Right renal cortex interstitium (tissue), 3 donors: ENCODE measurements at regions not wholly inside any gene's neighbourhood (a gene's known extent, or its start where the extent isn't known, plus 50 kb on each side); places are given as distances from the start of the nearest gene placed in this dataset.
"Not testable (repeated sequence)": the region's sequence is repeated elsewhere in the genome, so short reads cannot be mapped to it uniquely, and the experiment has no call there.

Experiments
- DNase-seq, 3 donors: peaks; one replicate each; pipeline ENCODE4 v3.0.0-alpha.2; 2013; ENCODE audit warnings: low read depth in 3 of 3, low spot score in 2 of 3

DNA sequence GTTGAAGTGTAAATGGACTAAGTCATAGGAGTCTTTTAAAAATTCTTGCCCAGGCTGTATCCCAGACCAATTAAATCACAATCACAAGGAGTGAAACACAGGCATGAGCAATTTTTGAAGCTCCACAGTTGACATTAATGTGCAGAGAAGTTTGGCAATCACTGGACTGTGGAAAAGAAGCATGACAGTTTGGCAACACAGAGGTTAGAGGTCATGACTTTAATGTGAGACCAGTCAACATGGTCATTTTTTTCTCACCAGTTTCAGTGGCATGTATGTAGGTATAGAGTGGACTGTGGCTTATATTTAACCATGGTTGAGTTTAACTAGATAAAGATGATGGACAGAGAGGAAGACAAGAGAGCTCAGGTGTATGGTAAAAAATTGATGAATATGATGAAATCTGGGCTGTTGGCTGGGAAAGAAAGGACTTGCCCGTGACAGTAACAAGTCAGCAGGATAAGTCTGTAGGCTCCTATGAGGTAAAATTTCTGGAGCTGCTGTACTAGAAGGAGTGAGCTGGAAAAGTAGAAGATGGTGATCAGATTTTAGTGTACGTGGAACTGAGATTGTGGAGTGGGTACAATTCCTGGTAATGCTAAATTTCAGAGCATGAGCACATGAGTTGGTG lies 432.2 kb upstream of the GHITM start:
- no peak for DNase-seq

DNA sequence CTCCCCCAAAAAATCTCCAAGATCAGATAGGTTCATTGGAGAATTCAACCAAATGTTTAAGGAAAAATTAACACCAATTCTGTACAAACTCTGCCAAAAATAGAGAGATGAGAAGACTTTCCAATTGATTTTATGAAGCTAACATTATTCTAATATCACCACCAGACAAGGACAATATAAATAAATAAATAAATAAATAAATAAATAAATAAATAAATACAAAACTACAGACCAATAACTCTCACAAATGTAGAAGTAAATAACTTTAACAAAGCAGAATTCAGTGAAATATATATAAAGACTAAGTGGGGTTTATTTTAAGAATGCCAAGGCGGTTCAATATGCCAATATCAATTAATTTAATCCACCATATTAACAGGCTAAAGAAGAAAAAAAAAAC lies 425.9 kb upstream of the GHITM start:
- DNase-seq: no peak

DNA sequence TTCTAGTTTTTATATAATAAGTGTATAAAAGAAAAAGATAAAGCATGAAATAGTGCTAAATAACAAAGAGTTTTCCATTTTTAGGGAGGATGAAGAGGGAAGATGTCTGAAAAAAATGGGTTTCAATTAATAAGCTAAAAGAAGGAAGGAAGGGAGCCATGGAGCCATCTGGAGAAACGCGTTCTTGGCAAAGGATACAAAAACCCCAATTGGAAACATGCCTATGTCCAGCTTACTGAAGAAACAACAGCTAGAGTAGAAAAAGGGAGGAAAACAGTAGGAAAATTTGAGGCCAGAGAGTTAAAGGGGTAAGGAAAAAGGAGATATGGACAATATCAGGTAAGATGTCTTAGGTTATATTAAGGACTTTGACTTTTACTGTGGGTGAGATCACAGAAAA lies 416.2 kb upstream of the GHITM start:
- DNase-seq: no peak

DNA sequence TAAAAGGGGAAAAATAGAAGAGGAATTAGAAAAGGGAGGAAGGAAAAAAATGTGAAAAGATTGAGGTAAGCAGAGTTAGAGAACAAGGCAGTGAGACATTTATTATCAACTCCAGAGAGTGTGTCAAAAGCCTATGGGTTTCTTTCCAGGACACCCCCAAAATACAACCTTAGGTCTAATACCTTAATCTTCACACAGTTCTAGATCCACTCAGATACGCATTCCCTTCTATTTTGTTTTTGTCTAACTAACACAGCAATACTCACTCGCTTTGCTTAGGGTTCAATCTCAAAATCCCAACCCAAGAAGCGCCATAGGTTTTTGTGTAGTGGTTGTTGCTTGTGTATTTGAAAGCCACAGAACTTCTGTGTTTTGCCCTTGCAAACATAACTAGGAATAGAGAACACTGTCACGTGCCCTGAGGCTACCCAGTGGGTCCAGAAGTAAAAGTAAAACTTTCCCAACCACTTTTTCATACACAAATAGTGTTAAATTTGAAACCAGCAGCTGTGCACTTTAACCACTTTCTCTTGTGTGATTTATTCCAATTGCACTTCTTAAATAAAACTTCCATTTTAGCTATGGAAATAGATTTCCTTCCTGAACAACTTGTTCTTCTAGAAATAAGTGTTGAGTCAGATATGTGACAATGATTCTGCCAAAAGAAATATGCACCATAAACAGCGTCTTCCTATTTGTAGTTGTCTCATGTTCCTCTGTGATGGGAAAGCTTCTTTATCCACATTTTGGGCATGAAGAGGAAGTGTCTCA lies 414.7 kb upstream of the GHITM start:
- no peak for DNase-seq

- DNase-seq: no peak
Measured at GRCh38 chr10:83725567-83725966, 413.7 kb upstream of the GHITM start.

DNA sequence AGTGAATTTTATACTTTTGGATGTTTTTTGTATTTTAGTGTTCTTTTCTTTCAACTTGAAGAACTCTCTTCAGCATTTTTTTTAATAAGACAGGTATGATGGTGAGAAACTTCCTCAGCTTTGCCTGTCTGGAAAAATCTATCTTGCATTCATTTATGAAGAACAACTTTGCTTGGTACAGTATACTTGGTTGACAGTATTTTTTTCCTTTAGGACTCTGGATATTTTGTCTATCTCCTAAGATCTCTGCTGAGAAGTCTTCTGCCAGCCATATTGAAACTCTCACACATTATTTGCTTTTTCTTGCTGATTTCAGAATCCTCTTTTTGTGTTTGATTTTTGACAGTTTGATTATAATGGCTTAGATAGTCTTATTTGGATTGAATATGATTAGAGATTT lies 405.0 kb upstream of the GHITM start:
- no peak for DNase-seq

GRCh38 chr10:83736008-83736407 lies 403.3 kb upstream of the GHITM start:
- no peak for DNase-seq

DNA sequence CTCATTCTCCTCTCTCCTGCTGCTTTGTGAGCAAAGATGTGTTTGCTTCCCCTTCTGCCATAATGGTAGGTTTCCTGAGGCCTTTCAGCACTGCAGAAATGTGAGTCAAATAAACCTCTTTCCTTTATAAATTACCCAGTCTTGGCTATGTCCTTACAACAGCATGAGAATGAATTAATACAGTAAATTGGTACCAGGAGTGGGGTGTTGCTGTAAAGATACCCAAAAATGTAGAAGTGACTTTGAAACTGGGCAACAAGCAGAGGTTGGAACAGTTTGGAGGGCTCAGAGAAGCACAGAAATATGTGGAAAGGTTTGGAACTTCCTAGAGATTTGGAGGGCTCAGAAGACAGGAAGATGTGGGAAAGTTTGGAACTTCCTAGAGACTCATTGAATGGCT lies 388.7 kb upstream of the GHITM start:
- DNase-seq: no peak

GRCh38 chr10:83753490-83753889 lies 385.8 kb upstream of the GHITM start:
- no peak for DNase-seq

- DNase-seq: no peak
Measured at GRCh38 chr10:83754857-83755256, 384.5 kb upstream of the GHITM start.

- DNase-seq: no peak
Measured at GRCh38 chr10:83760142-83760541, 379.2 kb upstream of the GHITM start.

DNA sequence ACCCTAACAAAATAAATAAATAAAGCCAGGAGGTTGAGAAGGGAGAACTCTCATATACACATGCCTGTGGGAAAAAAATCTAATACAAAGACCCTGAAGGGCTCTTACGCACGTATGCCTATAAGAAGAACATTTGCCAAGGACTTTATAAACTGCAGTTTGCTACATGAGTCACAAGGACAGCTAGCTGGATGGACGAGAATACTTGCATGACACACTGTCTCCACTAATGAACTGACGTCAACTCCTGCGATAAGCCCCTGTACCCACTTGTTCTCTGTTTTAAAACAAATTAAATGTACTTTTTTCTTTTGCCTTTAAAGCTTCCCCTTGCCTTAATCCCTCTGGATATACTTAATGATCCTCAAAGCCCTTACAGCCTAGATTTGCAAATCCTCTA lies 374.6 kb upstream of the GHITM start:
- no peak for DNase-seq

DNA sequence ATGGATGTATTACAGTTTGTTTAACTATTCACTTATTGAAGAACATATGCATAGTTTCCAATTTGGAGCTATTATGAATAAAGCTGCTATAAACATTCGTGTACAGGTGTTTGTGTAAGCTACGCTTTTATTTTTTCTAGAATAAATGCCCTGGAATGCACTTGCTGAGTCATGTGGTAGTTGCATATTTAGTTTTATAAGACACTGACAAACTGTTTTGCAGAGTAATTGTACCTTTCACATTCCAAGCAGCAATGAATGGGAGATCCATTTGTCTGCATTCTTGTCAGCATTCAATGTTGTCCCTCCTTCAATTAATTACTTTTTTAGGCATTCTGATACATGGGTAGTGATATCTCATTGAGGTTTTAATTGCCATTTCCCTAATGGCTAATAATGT lies 373.6 kb upstream of the GHITM start:
- no peak for DNase-seq

GRCh38 chr10:83769281-83769820 lies 370.0 kb upstream of the GHITM start:
- DNase-seq: no peak

DNA sequence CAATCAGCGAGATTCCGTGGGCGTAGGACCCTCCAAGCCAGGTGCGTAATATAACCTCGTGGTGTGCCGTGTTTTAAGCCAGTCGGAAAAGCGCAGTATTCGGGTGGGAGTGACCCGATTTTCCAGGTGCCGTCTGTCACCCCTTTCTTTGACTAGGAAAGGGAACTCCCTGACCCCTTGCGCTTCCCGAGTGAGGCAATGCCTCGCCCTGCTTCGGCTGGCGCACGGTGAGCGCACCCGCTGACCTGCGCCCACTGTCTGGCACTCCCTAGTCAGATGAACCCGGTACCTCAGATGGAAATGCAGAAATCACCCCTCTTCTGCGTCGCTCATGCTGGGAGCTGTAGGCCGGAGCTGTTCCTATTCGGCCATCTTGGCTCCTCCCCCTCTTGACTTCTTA lies 352.6 kb upstream of the GHITM start:
- not testable (repeated sequence) for DNase-seq

DNA sequence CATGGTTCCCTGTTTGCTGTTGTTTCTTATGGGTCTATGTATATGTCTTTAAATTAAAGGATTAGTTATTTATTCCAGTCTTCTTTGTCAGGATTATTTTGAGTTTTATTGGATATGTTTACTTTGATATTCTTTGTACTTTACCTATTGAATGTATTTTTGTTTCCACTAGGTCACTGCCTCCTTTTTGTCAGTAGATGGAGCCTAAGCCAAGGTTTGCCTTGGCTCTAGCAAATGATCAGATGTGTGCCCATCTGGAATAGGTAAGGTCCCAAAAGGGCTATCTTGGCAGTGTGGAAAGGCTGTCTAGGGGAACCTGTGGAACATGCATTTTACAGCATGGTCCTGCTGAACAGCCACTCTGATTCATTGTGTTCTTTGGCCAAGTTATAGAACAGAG lies 337.3 kb upstream of the GHITM start:
- DNase-seq: no peak

DNA sequence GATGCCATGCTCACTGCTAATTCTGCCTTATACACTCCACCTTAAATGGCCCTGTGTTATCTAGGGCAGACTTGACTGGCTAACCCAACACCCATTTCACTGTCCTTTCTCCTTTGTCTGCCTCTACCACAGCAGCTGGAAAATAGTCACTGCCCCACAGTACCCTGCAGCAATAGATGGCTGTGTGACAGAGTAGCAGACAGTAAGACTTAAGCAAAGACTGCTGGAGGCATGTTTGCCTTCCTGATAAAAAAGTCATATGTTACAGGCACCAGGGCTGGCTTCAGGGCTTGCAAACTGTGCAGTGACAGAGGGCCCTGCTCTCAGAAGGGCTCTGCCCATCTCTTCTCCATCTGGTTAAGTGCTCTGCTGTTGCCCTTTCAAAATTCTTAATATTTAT lies 332.6 kb upstream of the GHITM start:
- no peak for DNase-seq

DNA sequence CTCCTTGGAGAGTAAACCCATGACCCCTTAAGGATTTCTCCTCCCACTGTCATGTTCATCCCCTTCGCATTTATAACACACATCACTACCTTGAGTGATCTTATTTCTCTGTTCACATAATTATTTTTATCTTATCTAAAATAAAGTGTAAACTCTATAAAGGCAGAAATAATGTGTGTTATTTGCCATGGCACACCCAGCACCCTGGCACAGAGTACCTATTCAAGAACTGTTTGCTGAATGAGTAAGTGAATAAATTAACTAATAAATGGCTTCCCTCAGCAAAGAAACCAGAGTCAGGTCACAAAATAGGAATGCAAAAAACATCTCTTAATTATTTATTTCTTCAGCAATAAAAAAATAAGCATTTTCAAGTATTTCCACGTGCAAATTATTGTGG lies 330.3 kb upstream of the GHITM start:
- DNase-seq: no peak

GRCh38 chr10:83816942-83817341 lies 322.4 kb upstream of the GHITM start:
- no peak for DNase-seq

DNA sequence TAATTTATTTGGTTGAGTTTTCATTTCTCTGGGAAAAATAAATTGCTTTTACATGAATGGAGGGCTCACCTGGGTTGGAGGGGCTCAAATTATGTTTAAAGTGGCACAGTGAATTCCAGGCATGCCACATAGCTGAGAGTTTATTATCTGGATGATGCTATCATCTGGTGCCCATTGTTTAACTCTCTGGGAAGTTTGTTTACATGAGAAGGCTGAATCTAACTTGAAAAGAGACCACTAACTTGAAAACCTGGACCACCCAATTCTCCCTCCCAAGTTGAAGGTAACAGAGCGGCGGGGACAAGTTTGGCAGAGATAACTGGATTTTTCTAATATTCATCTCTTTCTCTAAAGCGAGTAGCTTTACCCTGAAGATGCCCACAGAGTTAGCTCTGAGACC lies 321.5 kb upstream of the GHITM start:
- DNase-seq: no peak

GRCh38 chr10:83819609-83820008 lies 319.7 kb upstream of the GHITM start:
- DNase-seq: no peak

DNA sequence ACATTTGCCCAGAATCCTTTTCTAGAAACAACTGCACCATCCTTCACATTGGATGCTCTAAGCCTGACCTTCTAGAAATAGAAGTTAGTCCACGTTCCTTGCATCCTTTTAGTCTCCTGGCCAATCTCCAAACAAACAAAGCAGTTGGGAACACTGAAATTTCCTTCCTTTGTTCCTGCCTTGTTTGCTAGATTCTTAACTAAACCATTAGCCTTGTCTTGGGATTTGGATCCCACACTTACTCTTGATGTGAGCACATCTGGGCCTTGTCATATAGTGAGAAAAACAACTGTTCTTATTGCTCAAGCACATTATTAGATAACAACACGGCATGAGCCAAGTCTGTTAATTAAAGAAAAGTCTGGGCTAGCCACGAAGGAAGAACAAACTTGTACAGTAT lies 319.3 kb upstream of the GHITM start:
- no peak for DNase-seq
